Endothelial cell (in vitro differentiated cells): ENCODE measurements at regions not wholly inside any gene's neighbourhood (a gene's known extent, or its start where the extent isn't known, plus 50 kb on each side); places are given as distances from the start of the nearest gene placed in this dataset.
"Not testable (repeated sequence)": the region's sequence is repeated elsewhere in the genome, so short reads cannot be mapped to it uniquely, and the experiment has no call there.

Experiments used
- DNase-seq: peaks from one replicate; pipeline ENCODE4 v3.0.0; 2021; ENCODE audit warnings: low spot score
- H3K27ac Mint-ChIP-seq: one replicate; pipeline ENCODE4 v1.8.0; 2021; ENCODE audit warnings: mixed read lengths, inconsistent platforms; ENCODE audit not compliant: unreplicated experiment
- H3K27me3 Mint-ChIP-seq: one replicate; pipeline ENCODE4 v1.8.0; 2021; ENCODE audit warnings: mild to moderate bottlenecking, moderate library complexity, mixed read lengths, inconsistent platforms; ENCODE audit not compliant: unreplicated experiment
- H3K36me3 Mint-ChIP-seq: one replicate; pipeline ENCODE4 v1.8.0; 2021; ENCODE audit warnings: mild to moderate bottlenecking, low read depth, mixed read lengths, inconsistent platforms; ENCODE audit not compliant: unreplicated experiment
- H3K4me1 Mint-ChIP-seq: one replicate; pipeline ENCODE4 v1.8.0; 2021; ENCODE audit warnings: mild to moderate bottlenecking, mixed read lengths, inconsistent platforms; ENCODE audit not compliant: unreplicated experiment
- H3K4me3 Mint-ChIP-seq: one replicate; pipeline ENCODE4 v1.8.0; 2021; ENCODE audit warnings: mild to moderate bottlenecking, mixed read lengths, inconsistent platforms; ENCODE audit not compliant: unreplicated experiment
- H3K9me3 Mint-ChIP-seq: one replicate; pipeline ENCODE4 v1.8.0; 2021; ENCODE audit warnings: mixed read lengths, inconsistent platforms; ENCODE audit not compliant: unreplicated experiment
- TF ChIP-seq, protein P1 (sequence below): fragments of 200-600 bp; sonication (generic); IDR thresholded peaks from one replicate; pipeline ENCODE4 v1.5.0; 2021; ENCODE audit warnings: antibody characterized with exemption; ENCODE audit not compliant: unreplicated experiment

DNA sequence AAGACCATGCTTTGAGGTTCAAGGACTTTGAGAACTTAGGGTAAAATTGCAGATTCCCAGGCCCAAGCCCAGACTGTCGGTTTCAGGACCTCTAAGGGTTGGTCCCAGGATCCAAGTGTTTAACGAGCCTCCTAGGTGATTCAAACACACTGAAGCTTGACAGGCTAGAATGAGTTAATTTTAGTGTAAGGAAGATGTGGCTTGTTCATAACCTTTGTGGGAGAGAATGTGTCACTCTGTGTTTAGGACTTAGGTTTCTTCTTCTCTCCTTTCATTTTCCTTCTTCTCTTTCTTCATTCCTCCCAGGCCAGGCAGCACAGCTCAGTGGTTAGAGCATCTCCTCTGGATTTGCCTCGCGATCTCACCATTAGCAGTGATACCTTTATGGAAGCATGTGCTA is 104.8 kb upstream of the KCNG1 start:
- H3K27ac Mint-ChIP-seq: no peak overlapping the region
- no peak overlapping the region for H3K4me3 Mint-ChIP-seq

DNA sequence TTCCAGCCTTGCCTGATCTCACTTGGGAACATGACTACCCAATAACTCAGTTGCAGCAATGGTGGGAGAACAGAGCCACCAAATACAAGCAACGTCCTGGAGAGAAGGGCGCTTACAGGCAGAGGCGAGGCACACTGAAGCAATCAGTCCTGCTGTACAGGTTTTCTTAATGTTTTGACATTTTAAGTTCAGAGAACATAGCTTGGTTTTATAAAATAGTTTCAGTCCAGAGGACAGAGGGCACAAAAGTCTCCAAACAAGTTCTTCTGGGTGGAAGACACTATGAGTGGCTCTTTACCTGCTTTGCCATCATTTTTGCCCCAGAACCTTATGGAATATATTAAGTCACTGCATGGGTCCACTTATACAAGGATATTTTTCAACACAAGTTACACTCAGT is 103.4 kb upstream of the KCNG1 start:
- Mint-ChIP-seq H3K4me1 (peaks cover 4% of the 10 kb centered on the region), H3K36me3 (no peaks in the 10 kb centered on the region), H3K27me3 (peaks cover 4% of the 10 kb centered on the region), H3K4me3 (no peak overlapping the region), H3K27ac (no peak overlapping the region), H3K9me3 (no peaks in the 10 kb centered on the region)
- no peak for DNase-seq
- TF ChIP-seq, protein P1, sequence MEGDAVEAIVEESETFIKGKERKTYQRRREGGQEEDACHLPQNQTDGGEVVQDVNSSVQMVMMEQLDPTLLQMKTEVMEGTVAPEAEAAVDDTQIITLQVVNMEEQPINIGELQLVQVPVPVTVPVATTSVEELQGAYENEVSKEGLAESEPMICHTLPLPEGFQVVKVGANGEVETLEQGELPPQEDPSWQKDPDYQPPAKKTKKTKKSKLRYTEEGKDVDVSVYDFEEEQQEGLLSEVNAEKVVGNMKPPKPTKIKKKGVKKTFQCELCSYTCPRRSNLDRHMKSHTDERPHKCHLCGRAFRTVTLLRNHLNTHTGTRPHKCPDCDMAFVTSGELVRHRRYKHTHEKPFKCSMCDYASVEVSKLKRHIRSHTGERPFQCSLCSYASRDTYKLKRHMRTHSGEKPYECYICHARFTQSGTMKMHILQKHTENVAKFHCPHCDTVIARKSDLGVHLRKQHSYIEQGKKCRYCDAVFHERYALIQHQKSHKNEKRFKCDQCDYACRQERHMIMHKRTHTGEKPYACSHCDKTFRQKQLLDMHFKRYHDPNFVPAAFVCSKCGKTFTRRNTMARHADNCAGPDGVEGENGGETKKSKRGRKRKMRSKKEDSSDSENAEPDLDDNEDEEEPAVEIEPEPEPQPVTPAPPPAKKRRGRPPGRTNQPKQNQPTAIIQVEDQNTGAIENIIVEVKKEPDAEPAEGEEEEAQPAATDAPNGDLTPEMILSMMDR: no peak

More for the DNA sequence above, 104.8 kb upstream of the KCNG1 start:
- H3K4me1 Mint-ChIP-seq: no peaks in the 10 kb centered on the region
- H3K9me3 Mint-ChIP-seq: no peaks in the 10 kb centered on the region
- DNase-seq: no peak
- no peaks in the 10 kb centered on the region for H3K36me3 Mint-ChIP-seq
- TF ChIP-seq, protein P1: no peak
- H3K27me3 Mint-ChIP-seq: peaks cover 4% of the 10 kb centered on the region

DNA sequence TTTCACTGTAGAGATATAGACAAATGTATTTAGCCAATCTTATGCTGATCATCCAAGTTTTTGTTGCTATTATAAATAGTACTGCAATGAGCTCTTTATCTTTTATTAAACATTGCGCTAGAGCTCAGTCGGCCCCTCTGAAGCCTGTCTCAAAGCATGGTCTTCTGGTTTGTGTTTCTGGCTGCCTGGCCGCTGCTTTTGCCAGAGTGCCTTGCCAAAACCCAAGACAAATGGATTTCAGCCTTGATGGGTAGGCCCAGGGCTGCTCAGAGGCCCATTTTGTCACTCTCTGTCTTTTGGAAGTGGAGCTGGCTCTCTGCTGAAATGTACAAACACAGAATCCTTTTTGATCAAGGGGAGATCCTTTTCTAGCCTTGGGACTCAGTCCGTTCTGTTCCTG is 102.9 kb upstream of the KCNG1 start:
- H3K4me3 Mint-ChIP-seq: no peak overlapping the region
- peaks cover 4% of the 10 kb centered on the region for H3K4me1 Mint-ChIP-seq
- TF ChIP-seq, protein P1: no peak
- no peak overlapping the region for H3K27ac Mint-ChIP-seq
- peaks cover 4% of the 10 kb centered on the region for H3K27me3 Mint-ChIP-seq
- no peak for DNase-seq
- H3K36me3 Mint-ChIP-seq: no peaks in the 10 kb centered on the region
- no peaks in the 10 kb centered on the region for H3K9me3 Mint-ChIP-seq

DNA sequence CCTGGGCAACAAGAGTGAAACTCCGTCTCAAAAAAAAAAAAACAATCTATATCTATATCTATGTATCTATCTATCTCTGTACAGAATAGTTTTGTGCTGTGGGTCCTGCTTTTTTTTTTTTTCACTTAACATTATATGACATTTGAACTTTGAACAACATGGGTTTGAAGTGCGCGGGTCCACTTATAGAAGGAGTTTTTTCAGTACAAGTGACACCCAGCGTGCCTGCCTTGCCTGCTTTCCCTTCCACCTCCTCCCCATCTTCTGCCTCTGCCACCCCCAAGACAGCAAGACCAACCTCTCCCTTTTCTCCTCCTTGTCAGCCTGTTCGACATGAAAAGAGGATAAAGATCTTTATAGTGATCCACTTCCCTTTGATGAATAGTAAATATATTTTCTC is 102.2 kb upstream of the KCNG1 start:
- H3K27me3 Mint-ChIP-seq: peaks cover 4% of the 10 kb centered on the region
- TF ChIP-seq, protein P1: no peak
- H3K36me3 Mint-ChIP-seq: no peaks in the 10 kb centered on the region
- H3K4me3 Mint-ChIP-seq: no peak overlapping the region
- H3K4me1 Mint-ChIP-seq: peaks cover 4% of the 10 kb centered on the region
- H3K27ac Mint-ChIP-seq: no peak overlapping the region
- no peaks in the 10 kb centered on the region for H3K9me3 Mint-ChIP-seq
- DNase-seq: no peak

DNA sequence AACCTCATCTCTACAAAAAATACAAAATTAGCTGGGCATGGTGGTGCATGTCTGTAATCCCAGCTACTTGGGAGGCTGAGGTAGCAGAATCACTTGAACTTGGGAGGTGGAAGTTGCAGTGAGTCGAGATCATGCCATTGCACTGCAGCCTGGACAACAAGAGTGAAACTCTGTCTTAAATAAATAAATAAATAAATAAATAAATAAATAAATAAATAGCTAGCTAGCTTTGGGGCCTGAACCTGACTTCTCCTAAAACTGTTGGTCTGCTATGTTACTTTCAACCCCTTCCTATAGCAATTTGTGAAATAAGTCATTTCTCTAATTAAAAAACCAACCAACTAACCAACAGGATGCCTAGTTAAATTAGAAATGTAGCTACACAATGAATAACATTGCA is 101.0 kb upstream of the KCNG1 start:
- not testable (repeated sequence) for H3K27ac Mint-ChIP-seq

More for the DNA sequence above, 101.0 kb upstream of the KCNG1 start:
- not testable (repeated sequence) for H3K4me1 Mint-ChIP-seq, H3K4me3 Mint-ChIP-seq, DNase-seq, H3K36me3 Mint-ChIP-seq, H3K9me3 Mint-ChIP-seq, H3K27me3 Mint-ChIP-seq
